ENCODE measurements at regions not wholly inside any gene's neighbourhood (a gene's known extent, or its start where the extent isn't known, plus 50 kb on each side); places are given as distances from the start of the nearest gene placed in this dataset.

- intact Hi-C loops (cut with DNase I) = no loop called here
- Histone ChIP-seq H3K36me3 (ENCODE audit: control insufficient read depth in 1 of 2, insufficient read depth in 2 of 2, low read length in 1 of 2) (no peaks in the 10 kb centered on the region), H3K27me3 (ENCODE audit: control insufficient read depth in 1 of 2, insufficient read depth in 2 of 2, low read length in 1 of 2) (no peaks in the 10 kb centered on the region), H3K4me3 (ENCODE audit: low read length in 2 of 2) (no peak overlapping the region), H3K4me1 (ENCODE audit: control insufficient read depth in 1 of 2, insufficient read depth in 2 of 2, low read length in 2 of 2) (no peaks in the 10 kb centered on the region), H3K27ac (ENCODE audit: low read depth in 1 of 2, low read length in 2 of 2) (no peak overlapping the region), H3K9me3 (ENCODE audit: control insufficient read depth, low read length) (no peaks in the 10 kb centered on the region)
- 93 to 96% methylated on average over 1 of the region's 1 CpG for WGBS, 2 donors
- ATAC-seq (ENCODE audit: low FRiP score) (no peak), DNase-seq (no peak)
These were observed 458.7 kb downstream of the FAT4 start for GRCh38 chr4:125773502-125773901.

GRCh38 chr4:125773931-125774330, 459.2 kb downstream of the FAT4 start:
- ATAC-seq (ENCODE audit: low FRiP score) = no peak
- H3K9me3 ChIP-seq (ENCODE audit: control insufficient read depth, low read length) = no peaks in the 10 kb centered on the region
- no peak for DNase-seq
- no peak overlapping the region for H3K27ac ChIP-seq (ENCODE audit: low read depth in 1 of 2, low read length in 2 of 2)
- H3K36me3 ChIP-seq (ENCODE audit: control insufficient read depth in 1 of 2, insufficient read depth in 2 of 2, low read length in 1 of 2) = no peaks in the 10 kb centered on the region
- no peak overlapping the region for H3K4me3 ChIP-seq (ENCODE audit: low read length in 2 of 2)
- no peaks in the 10 kb centered on the region for H3K27me3 ChIP-seq (ENCODE audit: control insufficient read depth in 1 of 2, insufficient read depth in 2 of 2, low read length in 1 of 2)
- 92 to 95% methylated on average over 2 of the region's 2 CpGs for WGBS, 2 donors
- no peaks in the 10 kb centered on the region for H3K4me1 ChIP-seq (ENCODE audit: control insufficient read depth in 1 of 2, insufficient read depth in 2 of 2, low read length in 2 of 2)
- intact Hi-C loops (cut with DNase I) = no loop called here

- WGBS, 2 donors = 87% methylated on average over 4 of the region's 4 CpGs
- Histone ChIP-seq H3K4me3 (ENCODE audit: low read length in 2 of 2) (no peak overlapping the region), H3K27ac (ENCODE audit: low read depth in 1 of 2, low read length in 2 of 2) (no peak overlapping the region), H3K9me3 (ENCODE audit: control insufficient read depth, low read length) (no peaks in the 10 kb centered on the region), H3K36me3 (ENCODE audit: control insufficient read depth in 1 of 2, insufficient read depth in 2 of 2, low read length in 1 of 2) (no peaks in the 10 kb centered on the region), H3K4me1 (ENCODE audit: control insufficient read depth in 1 of 2, insufficient read depth in 2 of 2, low read length in 2 of 2) (no peaks in the 10 kb centered on the region), H3K27me3 (ENCODE audit: control insufficient read depth in 1 of 2, insufficient read depth in 2 of 2, low read length in 1 of 2) (no peaks in the 10 kb centered on the region)
- ATAC-seq (ENCODE audit: low FRiP score) (no peak), DNase-seq (no peak)
- intact Hi-C loops (cut with DNase I) = no loop called here
These were observed 461.4 kb downstream of the FAT4 start for GRCh38 chr4:125776146-125776545.

GRCh38 chr4:125780164-125780563, 465.4 kb downstream of the FAT4 start:
- no peaks in the 10 kb centered on the region for H3K27me3 ChIP-seq (ENCODE audit: control insufficient read depth in 1 of 2, insufficient read depth in 2 of 2, low read length in 1 of 2)
- intact Hi-C loops (cut with DNase I) = no loop called here
- ATAC-seq (ENCODE audit: low FRiP score) (no peak), DNase-seq (no peak)
- no peaks in the 10 kb centered on the region for H3K9me3 ChIP-seq (ENCODE audit: control insufficient read depth, low read length)
- no peaks in the 10 kb centered on the region for H3K36me3 ChIP-seq (ENCODE audit: control insufficient read depth in 1 of 2, insufficient read depth in 2 of 2, low read length in 1 of 2)
- H3K4me1 ChIP-seq (ENCODE audit: control insufficient read depth in 1 of 2, insufficient read depth in 2 of 2, low read length in 2 of 2) = no peaks in the 10 kb centered on the region
- H3K27ac ChIP-seq (ENCODE audit: low read depth in 1 of 2, low read length in 2 of 2) = no peak overlapping the region
- no peak overlapping the region for H3K4me3 ChIP-seq (ENCODE audit: low read length in 2 of 2)

GRCh38 chr4:125780747-125781146, 466.0 kb downstream of the FAT4 start:
- Histone ChIP-seq H3K36me3 (ENCODE audit: control insufficient read depth in 1 of 2, insufficient read depth in 2 of 2, low read length in 1 of 2) (no peaks in the 10 kb centered on the region), H3K9me3 (ENCODE audit: control insufficient read depth, low read length) (no peaks in the 10 kb centered on the region), H3K4me1 (ENCODE audit: control insufficient read depth in 1 of 2, insufficient read depth in 2 of 2, low read length in 2 of 2) (no peaks in the 10 kb centered on the region), H3K27me3 (ENCODE audit: control insufficient read depth in 1 of 2, insufficient read depth in 2 of 2, low read length in 1 of 2) (no peaks in the 10 kb centered on the region), H3K27ac (ENCODE audit: low read depth in 1 of 2, low read length in 2 of 2) (no peak overlapping the region), H3K4me3 (ENCODE audit: low read length in 2 of 2) (no peak overlapping the region)
- no peak for ATAC-seq (ENCODE audit: low FRiP score)
- DNase-seq = no peak
- intact Hi-C loops (cut with DNase I) = no loop called here
- 61 to 68% methylated on average over 3 of the region's 3 CpGs for WGBS, 2 donors

GRCh38 chr4:125781651-125782050, 466.9 kb downstream of the FAT4 start:
- Histone ChIP-seq H3K27ac (ENCODE audit: low read depth in 1 of 2, low read length in 2 of 2) (no peak overlapping the region), H3K27me3 (ENCODE audit: control insufficient read depth in 1 of 2, insufficient read depth in 2 of 2, low read length in 1 of 2) (no peaks in the 10 kb centered on the region), H3K4me1 (ENCODE audit: control insufficient read depth in 1 of 2, insufficient read depth in 2 of 2, low read length in 2 of 2) (no peaks in the 10 kb centered on the region), H3K4me3 (ENCODE audit: low read length in 2 of 2) (no peak overlapping the region), H3K36me3 (ENCODE audit: control insufficient read depth in 1 of 2, insufficient read depth in 2 of 2, low read length in 1 of 2) (no peaks in the 10 kb centered on the region), H3K9me3 (ENCODE audit: control insufficient read depth, low read length) (no peaks in the 10 kb centered on the region)
- no peak for ATAC-seq (ENCODE audit: low FRiP score)
- DNase-seq = no peak
- intact Hi-C loops (cut with DNase I) = no loop called here
- WGBS, 2 donors = 56 to 65% methylated on average over 4 of the region's 4 CpGs

- H3K4me1 ChIP-seq (ENCODE audit: control insufficient read depth in 1 of 2, insufficient read depth in 2 of 2, low read length in 2 of 2) = no peaks in the 10 kb centered on the region
- intact Hi-C loops (cut with DNase I) = no loop called here
- DNase-seq (no peak), ATAC-seq (ENCODE audit: low FRiP score) (no peak)
- H3K9me3 ChIP-seq (ENCODE audit: control insufficient read depth, low read length) = no peaks in the 10 kb centered on the region
- no peak overlapping the region for H3K4me3 ChIP-seq (ENCODE audit: low read length in 2 of 2)
- no peaks in the 10 kb centered on the region for H3K27me3 ChIP-seq (ENCODE audit: control insufficient read depth in 1 of 2, insufficient read depth in 2 of 2, low read length in 1 of 2)
- H3K27ac ChIP-seq (ENCODE audit: low read depth in 1 of 2, low read length in 2 of 2) = no peak overlapping the region
- H3K36me3 ChIP-seq (ENCODE audit: control insufficient read depth in 1 of 2, insufficient read depth in 2 of 2, low read length in 1 of 2) = no peaks in the 10 kb centered on the region
These were observed 470.0 kb downstream of the FAT4 start for GRCh38 chr4:125784741-125785140.

GRCh38 chr4:125787707-125788106, 473.0 kb downstream of the FAT4 start:
- no peaks in the 10 kb centered on the region for H3K27me3 ChIP-seq (ENCODE audit: control insufficient read depth in 1 of 2, insufficient read depth in 2 of 2, low read length in 1 of 2)
- H3K27ac ChIP-seq (ENCODE audit: low read depth in 1 of 2, low read length in 2 of 2) = no peak overlapping the region
- ATAC-seq (ENCODE audit: low FRiP score) = no peak
- no peaks in the 10 kb centered on the region for H3K9me3 ChIP-seq (ENCODE audit: control insufficient read depth, low read length)
- intact Hi-C loops (cut with DNase I) = no loop called here
- no peak for DNase-seq
- H3K4me1 ChIP-seq (ENCODE audit: control insufficient read depth in 1 of 2, insufficient read depth in 2 of 2, low read length in 2 of 2) = no peaks in the 10 kb centered on the region
- no peak overlapping the region for H3K4me3 ChIP-seq (ENCODE audit: low read length in 2 of 2)
- no peaks in the 10 kb centered on the region for H3K36me3 ChIP-seq (ENCODE audit: control insufficient read depth in 1 of 2, insufficient read depth in 2 of 2, low read length in 1 of 2)

GRCh38 chr4:125789023-125789422, 474.3 kb downstream of the FAT4 start:
- H3K4me1 ChIP-seq (ENCODE audit: control insufficient read depth in 1 of 2, insufficient read depth in 2 of 2, low read length in 2 of 2) = no peaks in the 10 kb centered on the region
- H3K27me3 ChIP-seq (ENCODE audit: control insufficient read depth in 1 of 2, insufficient read depth in 2 of 2, low read length in 1 of 2) = no peaks in the 10 kb centered on the region
- H3K4me3 ChIP-seq (ENCODE audit: low read length in 2 of 2) = no peak overlapping the region
- DNase-seq (no peak), ATAC-seq (ENCODE audit: low FRiP score) (no peak)
- no peaks in the 10 kb centered on the region for H3K36me3 ChIP-seq (ENCODE audit: control insufficient read depth in 1 of 2, insufficient read depth in 2 of 2, low read length in 1 of 2)
- no peak overlapping the region for H3K27ac ChIP-seq (ENCODE audit: low read depth in 1 of 2, low read length in 2 of 2)
- no peaks in the 10 kb centered on the region for H3K9me3 ChIP-seq (ENCODE audit: control insufficient read depth, low read length)
- intact Hi-C loops (cut with DNase I) = no loop called here

- intact Hi-C loops (cut with DNase I) = no loop called here
- no peak for ATAC-seq (ENCODE audit: low FRiP score)
These were observed 477.1 kb downstream of the FAT4 start for GRCh38 chr4:125791896-125792295.

More at GRCh38 chr4:125791896-125792295, 477.1 kb downstream of the FAT4 start:
- Histone ChIP-seq H3K27ac (ENCODE audit: low read depth in 1 of 2, low read length in 2 of 2) (no peak overlapping the region), H3K27me3 (ENCODE audit: control insufficient read depth in 1 of 2, insufficient read depth in 2 of 2, low read length in 1 of 2) (no peaks in the 10 kb centered on the region), H3K4me1 (ENCODE audit: control insufficient read depth in 1 of 2, insufficient read depth in 2 of 2, low read length in 2 of 2) (no peaks in the 10 kb centered on the region), H3K4me3 (ENCODE audit: low read length in 2 of 2) (no peak overlapping the region), H3K9me3 (ENCODE audit: control insufficient read depth, low read length) (no peaks in the 10 kb centered on the region), H3K36me3 (ENCODE audit: control insufficient read depth in 1 of 2, insufficient read depth in 2 of 2, low read length in 1 of 2) (no peaks in the 10 kb centered on the region)
- no peak for DNase-seq
- 25 to 40% methylated on average over 2 of the region's 2 CpGs for WGBS, 2 donors
